Daoy (cell line): ENCODE measurements at regions not wholly inside any gene's neighbourhood (a gene's known extent, or its start where the extent isn't known, plus 50 kb on each side); places are given as distances from the start of the nearest gene placed in this dataset.

Source experiments
- DNase-seq: peaks from one replicate; pipeline ENCODE4 v3.0.0-alpha.2; 2015; ENCODE audit warnings: low read depth

GRCh38 chr1:157893686-157894085 is 52.1 kb upstream of the CD5L start:
- DNase-seq = peak; percentile 11

GRCh38 chr1:157894613-157895165 is 53.1 kb upstream of the CD5L start:
- no peak for DNase-seq

- DNase-seq = no peak
These were observed 68.7 kb upstream of the CD5L start for GRCh38 chr1:157910270-157910669.

DNA sequence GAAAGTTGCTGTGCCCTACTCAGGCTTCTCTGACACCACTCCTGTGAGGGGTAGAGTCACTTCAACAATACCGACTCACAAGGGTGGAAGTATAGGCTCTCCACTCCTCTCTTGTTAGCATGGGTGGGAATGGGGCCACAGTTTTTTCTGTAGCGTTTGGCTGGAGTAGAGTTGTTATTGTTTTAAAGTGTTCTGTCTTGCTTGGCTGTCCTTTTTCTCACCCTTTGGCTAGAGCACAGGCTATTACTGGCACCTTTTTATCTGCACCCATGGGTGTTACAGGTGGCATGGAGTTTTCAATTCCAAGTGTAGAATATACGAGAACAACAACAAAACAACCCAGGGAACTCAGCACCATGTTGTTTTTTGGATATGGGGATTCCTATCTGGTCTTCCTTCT is 74.3 kb upstream of the CD5L start:
- DNase-seq = no peak

GRCh38 chr1:157916887-157917570 is 75.4 kb upstream of the CD5L start:
- no peak for DNase-seq

- no peak for DNase-seq
These were observed 72.7 kb upstream of the KIRREL1 start for GRCh38 chr1:157920748-157921147.

- peak; percentile 6 for DNase-seq
These were observed 67.9 kb upstream of the KIRREL1 start for GRCh38 chr1:157925419-157926166.

DNA sequence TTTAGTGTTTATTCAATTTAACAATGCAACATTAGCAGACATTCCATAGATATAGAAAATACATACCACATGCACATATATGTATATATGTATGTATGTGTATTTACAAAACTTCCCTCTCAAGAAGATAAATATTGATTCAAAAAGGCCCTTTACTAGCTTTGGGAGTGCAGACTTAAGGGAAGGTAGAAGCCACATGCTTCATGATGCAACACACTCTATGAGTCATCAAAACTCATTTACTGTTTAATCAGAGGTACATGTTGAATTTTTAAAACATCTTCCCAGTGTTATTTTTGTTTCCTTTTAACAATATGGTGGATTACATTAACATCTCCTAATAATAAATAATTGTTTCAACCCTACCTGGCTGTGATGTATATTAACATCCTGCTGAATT is 61.4 kb upstream of the KIRREL1 start:
- peak; percentile 19 for DNase-seq

DNA sequence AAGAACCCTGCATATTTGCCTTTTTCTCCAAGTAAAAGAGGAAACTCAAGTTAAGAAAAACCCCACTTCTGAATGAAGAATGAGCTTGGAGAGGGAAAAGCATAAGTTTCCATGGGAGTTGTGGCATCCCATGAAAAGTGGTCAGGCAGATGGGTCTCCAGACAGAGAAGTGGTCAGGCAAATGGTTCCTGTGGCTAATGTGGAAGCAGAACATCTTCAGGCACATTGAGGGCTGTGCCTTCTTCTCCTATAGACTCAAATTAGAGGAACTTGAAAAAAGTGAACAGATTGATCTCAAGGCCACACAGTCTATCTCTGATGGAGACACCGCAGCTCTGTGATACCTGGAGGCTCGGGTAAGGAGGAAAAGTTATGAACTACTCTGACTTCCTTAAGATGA is 55.7 kb upstream of the KIRREL1 start:
- DNase-seq = no peak

DNA sequence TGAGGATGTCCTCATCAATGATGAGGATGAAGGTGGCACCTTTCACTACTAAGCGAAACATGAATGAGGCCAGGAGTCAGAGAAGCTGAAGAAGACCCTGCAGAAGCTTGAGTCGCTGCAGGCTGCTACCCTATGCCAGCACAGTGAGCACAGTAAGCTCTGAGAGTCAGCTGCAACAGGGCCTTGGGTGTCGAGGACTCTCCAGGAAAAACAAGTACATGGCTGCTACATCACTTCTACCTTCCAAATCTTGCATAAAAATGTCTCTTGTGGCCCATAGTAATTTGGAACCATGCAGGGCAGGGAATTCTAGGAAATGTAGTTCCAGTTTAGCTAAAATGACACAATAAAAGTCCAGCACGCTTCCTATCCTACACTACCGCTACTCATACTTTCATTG is 51.5 kb upstream of the KIRREL1 start:
- no peak for DNase-seq
